HG02642 (cell line): ENCODE measurements at regions not wholly inside any gene's neighbourhood (a gene's known extent, or its start where the extent isn't known, plus 50 kb on each side); places are given as distances from the start of the nearest gene placed in this dataset.

Experiments used
- ATAC-seq: cut with Tn5 transposase; IDR thresholded peaks from one replicate; pipeline ENCODE4 v1.9.1; 2021; ENCODE audit warnings: mild to moderate bottlenecking; ENCODE audit not compliant: unreplicated experiment, poor library complexity

DNA sequence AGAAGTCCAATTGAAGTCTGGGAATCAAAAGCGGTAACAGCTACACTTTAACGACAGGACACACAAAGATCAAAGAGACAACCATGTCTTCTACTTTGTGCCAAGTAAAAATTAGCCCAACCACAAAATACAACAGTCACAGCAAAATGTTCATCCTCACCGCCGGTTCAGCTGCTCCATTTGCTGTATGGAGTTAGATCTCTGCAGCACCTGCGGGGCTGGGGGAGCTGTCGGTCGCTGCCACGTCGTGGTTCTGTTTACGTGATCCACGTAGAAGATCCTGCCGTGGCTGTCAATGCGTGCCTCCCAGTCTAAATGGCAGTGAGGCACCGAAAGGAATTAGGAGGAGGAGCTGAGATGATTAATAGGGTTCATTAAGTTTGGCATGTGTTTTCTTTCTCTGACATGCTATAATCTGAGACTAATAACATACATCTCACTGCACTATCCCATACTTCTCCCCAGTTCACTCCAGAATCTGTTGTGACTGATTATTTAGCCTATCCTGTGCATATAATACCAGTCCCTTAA is 136.5 kb upstream of the STK17B start:
- ATAC-seq = no peak

DNA sequence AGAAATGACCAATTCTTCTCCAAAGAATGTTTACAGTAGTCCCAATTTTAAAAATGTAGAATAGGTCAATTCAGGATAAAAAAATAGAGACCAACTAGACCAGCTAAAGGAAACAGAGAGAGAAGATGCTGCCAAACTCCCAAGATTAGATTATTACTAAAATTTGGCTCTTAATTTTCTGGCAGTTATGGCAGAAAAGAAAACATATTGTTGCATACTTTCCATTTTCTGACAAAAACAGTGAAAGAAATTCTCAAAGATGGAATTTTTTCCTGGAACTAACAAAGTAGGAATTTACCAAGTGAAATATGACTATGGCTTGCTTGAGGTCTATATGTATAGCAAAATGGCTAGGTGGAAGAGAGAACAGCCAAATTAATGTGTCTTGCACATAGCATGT is 138.3 kb upstream of the STK17B start:
- no peak for ATAC-seq

DNA sequence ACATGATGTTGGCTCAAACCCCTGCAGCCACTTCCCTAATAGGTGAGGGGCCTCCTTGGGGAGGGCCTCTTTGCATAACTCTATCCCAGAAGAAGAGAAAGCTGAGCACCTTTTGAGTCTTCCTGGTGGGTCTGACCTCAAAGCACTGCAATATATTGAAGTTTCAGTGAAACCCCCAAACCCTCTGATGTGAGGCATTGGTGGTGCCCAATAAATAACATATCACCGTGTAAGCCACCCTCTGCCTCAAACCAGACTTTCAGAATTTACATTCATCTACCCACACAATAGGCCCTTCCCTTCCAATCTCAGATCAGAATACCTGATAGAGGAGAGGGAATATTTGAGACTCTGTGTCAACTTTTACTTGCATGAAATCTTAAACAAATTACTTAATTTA is 142.8 kb upstream of the STK17B start:
- no peak for ATAC-seq

GRCh38 chr2:196314780-196315179 is 143.4 kb upstream of the STK17B start:
- no peak for ATAC-seq

GRCh38 chr2:196315388-196316049 is 144.1 kb upstream of the STK17B start:
- ATAC-seq = no peak

DNA sequence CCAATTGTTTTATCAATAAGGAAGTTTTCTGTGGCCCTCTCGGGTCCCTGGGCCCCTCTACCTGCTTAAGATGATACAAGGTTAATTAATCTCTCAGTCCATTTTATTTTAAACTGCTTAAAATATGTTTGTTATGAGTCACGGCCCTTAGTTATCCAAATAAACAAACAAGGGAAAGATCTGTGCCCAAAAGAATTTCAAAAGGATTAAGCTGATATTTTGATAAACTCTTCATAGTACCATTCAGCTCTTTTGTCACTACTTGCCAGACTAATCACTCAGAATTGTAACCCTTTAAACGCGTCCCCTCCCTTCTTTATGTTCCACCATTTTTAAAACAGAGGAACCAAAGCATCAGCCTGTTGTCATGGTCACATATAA is 144.7 kb upstream of the STK17B start:
- ATAC-seq = no peak

DNA sequence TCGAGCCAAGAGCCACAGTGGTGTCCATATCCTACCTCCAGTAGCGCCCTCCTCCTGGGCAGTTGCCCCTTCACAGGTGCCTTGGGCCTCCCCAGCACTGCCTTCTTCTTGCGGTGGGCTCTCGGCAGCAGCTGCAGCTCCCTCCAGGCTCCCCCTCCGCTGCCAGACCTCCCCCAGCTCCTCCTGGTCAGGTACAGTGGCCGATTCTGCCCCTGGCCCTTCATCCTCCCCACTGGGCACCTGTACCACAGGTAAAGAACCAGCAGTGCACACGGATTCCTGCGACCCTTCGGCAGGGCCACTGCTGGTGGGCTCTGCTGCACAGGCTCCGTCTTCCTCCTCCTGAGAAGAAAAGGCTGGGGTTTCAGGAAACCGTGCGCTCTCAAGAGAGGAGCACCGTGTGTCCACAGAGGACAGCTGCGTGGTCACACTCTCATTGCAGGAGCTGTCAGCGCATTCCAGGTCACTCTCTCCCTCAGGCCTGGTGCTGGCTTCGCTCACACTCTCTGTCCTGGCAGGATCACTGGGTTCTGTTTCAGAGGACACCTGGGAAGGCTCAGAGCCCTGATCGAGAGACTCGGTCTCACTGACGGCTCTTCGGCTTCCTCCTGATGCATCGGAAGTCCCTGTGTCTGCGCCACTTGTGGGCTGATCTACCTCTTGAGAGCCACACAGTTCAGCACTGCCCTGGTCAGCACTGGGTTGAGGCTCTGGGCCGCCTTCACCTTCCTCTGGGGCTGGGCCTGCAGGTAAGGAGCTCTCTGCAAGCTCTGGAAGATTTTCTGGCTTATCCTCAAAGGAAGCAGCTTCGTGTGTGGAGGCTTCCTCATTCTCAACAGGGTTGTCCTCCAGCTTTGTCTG is 147.4 kb upstream of the STK17B start:
- no peak for ATAC-seq

- ATAC-seq = no peak
Measured at GRCh38 chr2:196322973-196323810, 151.8 kb upstream of the STK17B start.

DNA sequence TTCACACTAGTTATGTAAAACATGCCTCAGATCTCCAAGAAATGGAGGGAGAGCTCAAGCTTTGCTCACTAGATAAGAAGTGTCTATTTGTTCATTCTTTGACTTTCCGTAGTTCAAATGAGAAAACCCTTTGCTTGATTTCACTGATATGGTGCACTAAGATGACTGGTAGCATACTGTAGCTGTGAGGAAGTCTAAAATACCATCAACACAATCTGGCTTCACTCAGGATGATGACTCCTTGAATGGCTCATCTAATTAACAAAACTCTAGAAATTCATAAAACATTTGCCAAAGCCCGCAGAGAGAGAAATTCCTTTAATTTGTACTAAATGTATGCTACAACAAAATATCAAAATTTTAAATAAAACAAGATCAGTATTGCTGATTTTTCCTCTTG is 152.8 kb upstream of the STK17B start:
- no peak for ATAC-seq

DNA sequence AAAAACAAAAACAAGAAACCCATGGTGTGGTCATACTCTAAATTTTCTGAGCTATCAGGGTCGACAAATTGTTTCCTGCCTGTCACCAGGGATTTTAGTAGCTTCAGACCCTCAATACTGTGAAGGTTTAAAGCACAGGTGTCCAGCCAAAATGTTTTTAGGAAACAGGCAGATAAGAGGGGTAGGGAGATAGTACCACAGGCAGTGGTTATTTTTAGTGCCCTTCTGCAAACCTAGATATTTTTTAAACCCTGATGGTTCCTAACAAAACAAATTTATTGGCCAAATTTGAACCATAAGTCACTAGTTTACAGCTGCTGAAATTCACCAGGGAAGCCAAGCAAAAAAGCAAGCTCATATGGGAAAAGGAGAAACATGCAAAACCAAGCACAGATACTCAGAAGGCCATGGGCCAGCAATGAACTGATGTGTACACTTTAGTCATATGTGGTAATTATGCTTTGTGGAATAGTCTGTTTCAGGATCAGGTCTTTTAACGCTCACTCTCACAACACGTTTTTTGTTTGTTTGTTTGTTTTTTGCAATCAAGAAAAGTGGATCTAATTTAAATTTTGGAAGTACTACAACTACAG is 156.8 kb upstream of the STK17B start:
- ATAC-seq = no peak

DNA sequence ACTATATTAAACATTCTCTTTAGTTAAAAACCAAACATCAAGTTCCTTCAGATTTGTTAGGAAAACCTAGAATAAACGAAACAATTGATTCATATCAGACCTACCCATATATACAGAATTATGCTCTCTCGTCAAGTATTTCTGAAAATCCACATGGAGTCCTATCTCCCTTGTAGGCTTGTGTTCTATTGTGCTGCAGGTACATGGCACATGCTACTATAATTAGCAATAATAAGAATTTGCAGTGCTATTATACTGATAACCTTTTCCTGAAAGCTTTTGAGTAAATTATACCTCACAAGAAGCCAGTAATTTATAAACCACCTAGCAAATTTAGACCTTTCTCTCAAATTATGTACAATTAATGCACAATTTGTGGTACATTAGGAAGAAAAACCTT is 158.6 kb upstream of the STK17B start:
- no peak for ATAC-seq

- ATAC-seq = no peak
Measured at GRCh38 chr2:196330645-196331044, 159.3 kb upstream of the STK17B start.

DNA sequence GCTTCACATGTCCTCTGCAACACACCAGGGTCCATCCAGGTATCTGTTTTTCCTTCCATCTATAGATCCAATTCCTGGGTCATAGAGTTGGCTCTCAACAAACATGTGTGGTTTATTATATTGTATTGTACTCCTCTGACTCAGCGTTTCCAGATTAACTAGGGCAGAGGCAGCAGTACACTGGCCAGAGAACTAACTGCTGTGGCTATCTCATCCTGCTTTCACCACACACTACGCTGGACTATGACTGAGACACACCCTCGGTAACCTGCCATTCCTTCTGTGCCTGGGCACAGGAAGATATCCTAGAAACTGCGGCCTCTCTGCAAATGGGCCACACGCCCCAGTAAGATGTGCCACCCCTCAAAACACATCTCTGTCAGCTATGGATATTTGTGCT is 159.8 kb upstream of the STK17B start:
- ATAC-seq = no peak

DNA sequence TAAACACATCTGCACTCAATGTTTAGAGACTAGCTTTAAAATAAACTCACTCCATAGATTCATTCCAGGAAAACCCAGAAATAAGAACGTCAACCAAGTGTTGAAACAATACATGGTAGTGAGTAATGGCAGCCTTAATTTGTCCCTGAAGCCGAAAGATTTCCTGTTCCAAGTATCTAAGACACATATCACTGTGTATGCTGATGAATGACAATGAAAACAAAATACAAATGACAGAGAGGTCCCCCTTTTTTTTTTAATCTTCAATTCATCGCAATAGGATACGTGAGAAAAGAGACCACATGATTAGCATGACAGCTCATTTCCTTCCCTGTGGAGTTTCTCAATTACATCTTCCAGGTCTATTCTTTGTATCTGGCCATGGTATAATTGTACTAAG is 160.5 kb upstream of the STK17B start:
- no peak for ATAC-seq

GRCh38 chr2:196333397-196333796 is 162.0 kb upstream of the STK17B start:
- no peak for ATAC-seq

DNA sequence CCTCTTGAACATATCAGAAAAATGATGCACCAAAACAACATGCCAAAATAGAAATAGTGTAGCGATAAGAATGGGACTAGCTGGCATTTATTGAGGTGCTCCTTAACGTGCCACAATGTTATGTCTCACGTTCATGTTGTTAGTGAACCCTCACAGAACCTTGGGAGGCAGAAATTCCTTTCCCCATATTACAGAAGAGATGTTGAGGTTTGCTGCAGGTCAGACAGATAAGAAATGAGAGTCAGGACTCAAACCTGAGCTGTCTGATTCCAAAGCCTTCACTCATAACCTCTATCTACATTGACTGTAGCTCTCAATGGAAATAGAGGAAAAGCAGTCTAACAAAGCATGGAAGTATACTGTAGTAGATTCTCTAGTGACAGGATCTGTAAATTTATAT is 163.3 kb upstream of the STK17B start:
- no peak for ATAC-seq

DNA sequence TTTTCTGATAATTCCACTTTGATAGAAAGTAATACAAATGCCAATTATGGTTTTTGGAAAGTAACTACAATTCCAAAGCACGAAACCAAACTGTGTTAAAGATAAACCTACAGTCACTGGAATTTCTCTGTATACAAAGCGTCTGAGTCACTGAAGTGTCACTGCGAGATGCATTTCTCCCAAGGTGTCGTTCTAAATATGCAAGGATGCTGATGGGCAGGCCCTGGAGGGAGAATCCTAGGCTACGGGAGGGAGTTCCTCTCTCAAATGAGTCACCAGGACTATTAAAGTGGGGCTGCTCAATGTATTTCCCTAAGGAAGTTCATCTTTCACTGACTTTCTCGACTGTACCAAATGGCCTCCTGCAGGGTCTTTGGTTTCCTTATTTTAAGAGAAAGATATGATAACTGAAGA is 163.8 kb upstream of the STK17B start:
- ATAC-seq = no peak

GRCh38 chr2:196336207-196336606 is 164.8 kb upstream of the STK17B start:
- no peak for ATAC-seq

DNA sequence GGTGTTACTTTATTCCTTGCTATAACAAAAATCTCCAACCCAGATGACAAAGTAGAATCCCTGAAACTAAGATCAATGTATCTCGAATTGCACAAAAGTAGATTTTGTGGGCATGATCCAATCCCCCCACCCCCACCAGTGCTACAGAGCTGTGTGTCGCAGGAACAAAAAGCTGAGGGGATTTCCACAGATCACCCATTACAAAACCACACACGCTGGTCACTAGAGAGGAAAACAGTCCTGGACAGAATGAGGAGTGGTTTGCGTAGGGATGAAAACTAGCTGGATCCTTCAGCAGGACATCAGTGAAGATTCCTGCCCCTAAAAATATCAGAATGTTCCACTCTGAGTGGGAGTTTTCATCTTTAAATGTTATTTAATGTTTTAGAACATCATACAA is 165.3 kb upstream of the STK17B start:
- ATAC-seq = no peak

DNA sequence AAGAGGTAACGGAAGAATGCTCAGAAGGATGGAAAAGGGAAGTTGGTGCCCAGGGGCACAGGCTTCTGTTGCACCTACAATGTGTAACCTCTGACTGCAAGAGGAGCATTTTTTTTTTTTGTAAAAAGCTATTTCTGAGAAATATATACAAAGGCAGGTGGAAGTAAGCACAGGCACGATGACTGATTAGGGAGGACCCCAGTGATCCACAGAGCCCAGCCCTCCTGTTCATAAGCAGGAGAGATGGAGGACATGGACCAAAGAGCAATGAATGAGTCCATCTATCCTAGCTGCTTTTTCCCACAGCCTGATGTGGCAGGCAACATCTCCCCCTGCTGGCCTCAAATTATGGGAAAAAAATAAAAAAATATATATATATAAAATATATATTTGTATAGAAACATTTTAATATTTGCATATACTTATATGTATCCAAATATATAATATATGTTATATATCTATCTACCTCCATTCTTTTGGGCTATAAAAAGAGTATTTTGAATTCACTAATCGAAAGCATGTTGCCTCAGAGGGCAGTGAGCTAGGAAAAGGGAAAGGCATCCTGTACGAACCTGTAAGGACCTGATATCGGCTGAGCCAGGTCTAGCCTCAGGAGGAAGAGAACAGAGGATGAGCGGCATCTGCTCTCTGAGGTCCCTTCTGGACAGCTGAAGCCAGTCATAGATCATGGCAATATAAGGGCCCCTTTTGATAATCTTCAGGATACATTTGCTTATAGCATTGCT is 166.0 kb upstream of the STK17B start:
- ATAC-seq = no peak
